Activated CD4-positive, alpha-beta T cell treated with anti-CD3 and anti-CD28 coated beads, Interleukin-2, amount 50 U/mL, for 16 hours (primary cell): ENCODE measurements at regions not wholly inside any gene's neighbourhood (a gene's known extent, or its start where the extent isn't known, plus 50 kb on each side); places are given as distances from the start of the nearest gene placed in this dataset.
"Not testable (repeated sequence)": the region's sequence is repeated elsewhere in the genome, so short reads cannot be mapped to it uniquely, and the experiment has no call there.

ENCODE experiments used
- DNase-seq: peaks from one replicate; pipeline ENCODE4 v3.0.0-alpha.2; 2020

- DNase-seq, result not testable (repeated sequence)
These were observed 381.7 kb upstream of the ATP10A start for GRCh38 chr15:26244782-26245181.

- no peak for DNase-seq
These were observed 380.3 kb upstream of the ATP10A start for GRCh38 chr15:26243382-26243781.

- no peak for DNase-seq
These were observed 379.5 kb upstream of the ATP10A start for GRCh38 chr15:26242565-26243071.

- DNase-seq, result no peak
These were observed 372.7 kb upstream of the ATP10A start for GRCh38 chr15:26235864-26236263.

- DNase-seq, result no peak
These were observed 372.0 kb upstream of the ATP10A start for GRCh38 chr15:26234976-26235767.

GRCh38 chr15:26232691-26233090 is 369.6 kb upstream of the ATP10A start:
- no peak for DNase-seq

- DNase-seq, result no peak
These were observed 368.0 kb upstream of the ATP10A start for GRCh38 chr15:26231096-26231495.

- no peak for DNase-seq
These were observed 361.1 kb upstream of the ATP10A start for GRCh38 chr15:26224266-26224665.

- no peak for DNase-seq
These were observed 360.6 kb upstream of the ATP10A start for GRCh38 chr15:26223720-26224119.

- no peak for DNase-seq
These were observed 359.7 kb upstream of the ATP10A start for GRCh38 chr15:26222781-26223180.

- not testable (repeated sequence) for DNase-seq
These were observed 353.9 kb upstream of the ATP10A start for GRCh38 chr15:26217043-26217442.

GRCh38 chr15:26214290-26214689 is 351.2 kb upstream of the ATP10A start:
- DNase-seq, result no peak

- DNase-seq, result no peak
These were observed 350.3 kb upstream of the ATP10A start for GRCh38 chr15:26213427-26213826.

- no peak for DNase-seq
These were observed 349.0 kb upstream of the ATP10A start for GRCh38 chr15:26212109-26212508.

GRCh38 chr15:26210980-26211379 is 347.9 kb upstream of the ATP10A start:
- DNase-seq, result no peak

- DNase-seq, result no peak
These were observed 338.2 kb upstream of the ATP10A start for GRCh38 chr15:26201177-26201858.

- no peak for DNase-seq
These were observed 337.3 kb upstream of the ATP10A start for GRCh38 chr15:26200427-26200826.

GRCh38 chr15:26197719-26198118 is 334.6 kb upstream of the ATP10A start:
- no peak for DNase-seq

GRCh38 chr15:26197060-26197459 is 333.9 kb upstream of the ATP10A start:
- DNase-seq, result no peak

GRCh38 chr15:26191193-26191592 is 328.1 kb upstream of the ATP10A start:
- DNase-seq, result no peak

GRCh38 chr15:26186138-26186537 is 323.0 kb upstream of the ATP10A start:
- not testable (repeated sequence) for DNase-seq

GRCh38 chr15:26182441-26182840 is 319.3 kb upstream of the ATP10A start:
- no peak for DNase-seq

GRCh38 chr15:26179906-26180305 is 316.8 kb upstream of the ATP10A start:
- no peak for DNase-seq

- DNase-seq, result no peak
These were observed 315.6 kb upstream of the ATP10A start for GRCh38 chr15:26178640-26179220.
